22Rv1 (cell line): ENCODE measurements at regions not wholly inside any gene's neighbourhood (a gene's known extent, or its start where the extent isn't known, plus 50 kb on each side); places are given as distances from the start of the nearest gene placed in this dataset.
A peak's percentile ranks its signal among the peaks of the same experiment; 100 is the strongest.

Experiments used
- H3K27ac ChIP-seq: fragments of 450-650 bp; 2 replicates; pipeline ENCODE4 v1.5.1; 2017
- ZFX ChIP-seq: fragments of 450-650 bp; IDR thresholded peaks from 2 replicates; pipeline ENCODE4 v1.6.1; 2017; ENCODE audit warnings: antibody characterized with exemption, borderline replicate concordance
- TF ChIP-seq, protein P1 (sequence below): fragments of 450-650 bp; IDR thresholded peaks from 2 replicates; pipeline ENCODE4 v1.5.1; 2017; ENCODE audit warnings: mild to moderate bottlenecking

DNA sequence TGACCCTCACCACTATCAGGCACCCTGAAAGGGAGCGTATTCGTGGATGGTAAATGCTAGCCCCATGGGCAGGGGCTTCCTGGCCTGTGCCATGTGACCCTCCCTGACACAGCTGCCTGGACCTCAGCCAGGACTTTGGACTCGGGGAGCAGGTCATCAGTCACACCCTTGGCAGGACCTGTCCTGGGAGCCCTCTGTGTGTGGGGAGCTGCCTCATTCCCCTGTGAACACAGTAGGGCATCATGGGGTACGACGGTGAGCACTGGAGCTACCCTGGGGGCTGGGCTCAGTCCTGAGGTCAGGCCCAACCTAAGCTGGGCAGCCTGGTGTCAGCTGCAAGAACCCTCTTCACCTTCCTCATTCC, 129.3 kb upstream of the FAM20C start:
- TF ChIP-seq, protein P1, sequence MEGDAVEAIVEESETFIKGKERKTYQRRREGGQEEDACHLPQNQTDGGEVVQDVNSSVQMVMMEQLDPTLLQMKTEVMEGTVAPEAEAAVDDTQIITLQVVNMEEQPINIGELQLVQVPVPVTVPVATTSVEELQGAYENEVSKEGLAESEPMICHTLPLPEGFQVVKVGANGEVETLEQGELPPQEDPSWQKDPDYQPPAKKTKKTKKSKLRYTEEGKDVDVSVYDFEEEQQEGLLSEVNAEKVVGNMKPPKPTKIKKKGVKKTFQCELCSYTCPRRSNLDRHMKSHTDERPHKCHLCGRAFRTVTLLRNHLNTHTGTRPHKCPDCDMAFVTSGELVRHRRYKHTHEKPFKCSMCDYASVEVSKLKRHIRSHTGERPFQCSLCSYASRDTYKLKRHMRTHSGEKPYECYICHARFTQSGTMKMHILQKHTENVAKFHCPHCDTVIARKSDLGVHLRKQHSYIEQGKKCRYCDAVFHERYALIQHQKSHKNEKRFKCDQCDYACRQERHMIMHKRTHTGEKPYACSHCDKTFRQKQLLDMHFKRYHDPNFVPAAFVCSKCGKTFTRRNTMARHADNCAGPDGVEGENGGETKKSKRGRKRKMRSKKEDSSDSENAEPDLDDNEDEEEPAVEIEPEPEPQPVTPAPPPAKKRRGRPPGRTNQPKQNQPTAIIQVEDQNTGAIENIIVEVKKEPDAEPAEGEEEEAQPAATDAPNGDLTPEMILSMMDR: no peak
- TF ChIP-seq ZFX: no peak
- no peak overlapping the region for H3K27ac ChIP-seq

DNA sequence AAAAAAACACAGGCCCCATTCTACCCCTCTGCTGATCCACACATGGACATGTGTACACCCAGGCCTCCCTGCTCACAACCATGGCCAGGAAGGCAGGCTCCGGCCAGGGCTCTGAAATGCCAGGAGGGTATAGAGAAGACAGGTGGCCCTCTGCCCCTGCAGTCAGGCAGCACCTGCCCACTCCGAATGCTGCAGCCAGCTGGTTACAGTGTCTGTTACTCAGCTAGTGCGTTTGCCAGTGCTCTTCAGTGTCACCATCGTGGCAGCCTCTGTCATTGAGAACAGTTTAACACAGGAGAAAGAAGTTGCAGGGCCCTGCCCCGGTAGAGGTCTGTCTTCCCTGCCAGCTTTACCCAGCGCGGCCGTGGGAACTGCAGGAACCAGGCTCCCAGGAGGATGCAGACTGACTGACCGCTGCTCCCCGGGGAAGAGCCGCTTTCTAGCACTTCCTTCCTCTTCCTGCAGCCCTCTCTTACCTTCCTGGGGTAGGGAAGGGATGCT, 128.8 kb upstream of the FAM20C start:
- TF ChIP-seq ZFX: no peak
- TF ChIP-seq, protein P1: no peak
- no peak overlapping the region for H3K27ac ChIP-seq

DNA sequence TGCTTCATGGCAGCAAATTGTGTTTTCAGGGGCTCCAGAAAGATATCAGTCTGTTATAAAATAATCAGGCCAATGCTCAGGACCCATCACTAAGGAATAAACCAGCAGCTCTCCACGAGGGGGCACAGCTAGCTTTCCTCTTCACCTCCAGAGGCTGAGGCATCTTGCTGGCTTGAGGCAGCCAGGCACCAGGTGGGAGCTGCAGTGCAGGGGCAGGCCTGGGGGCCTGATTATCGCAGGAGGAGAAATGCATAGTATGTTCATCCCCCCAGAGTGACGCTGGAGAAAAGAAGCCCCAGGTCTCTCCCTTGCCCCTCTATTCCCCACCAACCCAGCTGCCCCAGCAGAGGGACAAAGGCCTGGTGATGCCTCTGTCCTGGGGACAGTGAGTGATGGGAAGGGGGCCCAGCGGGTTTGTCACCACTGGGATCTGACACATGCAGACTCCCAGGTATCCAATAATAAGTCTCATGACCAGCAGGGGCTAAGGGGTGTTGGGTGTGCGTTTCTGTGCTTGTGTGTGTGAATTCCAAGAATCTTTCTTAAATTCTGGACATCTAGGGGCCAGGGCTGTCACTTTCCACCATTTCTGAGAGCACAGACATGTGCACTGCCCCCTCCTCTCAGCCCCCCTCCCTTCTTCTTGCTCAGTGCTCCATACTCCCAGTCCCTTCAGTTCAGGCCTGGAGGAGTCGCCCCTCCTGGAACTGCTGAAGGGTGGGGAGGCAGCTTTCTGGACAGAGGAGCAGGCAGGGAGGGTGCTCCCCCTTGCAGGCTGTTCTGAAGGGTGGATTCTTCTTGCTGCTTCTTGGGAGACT, 128.1 kb upstream of the FAM20C start:
- H3K27ac ChIP-seq: no peak overlapping the region
- no peak for TF ChIP-seq ZFX
- TF ChIP-seq, protein P1: peak; percentile 34

DNA sequence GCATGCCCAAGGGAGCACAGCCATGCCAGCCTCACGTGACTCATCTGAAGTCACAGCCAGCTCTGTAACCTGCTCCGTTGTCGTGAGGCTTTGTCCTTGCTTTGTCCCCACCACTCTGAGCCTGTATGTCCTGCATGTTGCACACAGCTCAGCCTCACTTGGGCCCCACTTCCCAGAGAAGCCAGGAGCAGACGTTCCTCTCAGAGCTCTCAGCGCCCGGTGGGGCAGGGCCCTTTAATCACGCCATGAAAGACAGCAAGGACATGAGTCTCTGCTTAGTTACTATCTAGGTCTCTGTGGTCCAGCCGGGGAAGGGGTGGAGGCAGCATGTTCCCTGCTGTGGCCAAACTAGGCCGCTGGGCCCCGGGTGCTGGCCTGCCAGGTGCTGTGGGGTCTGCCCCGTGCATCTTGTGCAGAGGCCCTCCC, 127.4 kb upstream of the FAM20C start:
- no peak for TF ChIP-seq ZFX
- TF ChIP-seq, protein P1: no peak

DNA sequence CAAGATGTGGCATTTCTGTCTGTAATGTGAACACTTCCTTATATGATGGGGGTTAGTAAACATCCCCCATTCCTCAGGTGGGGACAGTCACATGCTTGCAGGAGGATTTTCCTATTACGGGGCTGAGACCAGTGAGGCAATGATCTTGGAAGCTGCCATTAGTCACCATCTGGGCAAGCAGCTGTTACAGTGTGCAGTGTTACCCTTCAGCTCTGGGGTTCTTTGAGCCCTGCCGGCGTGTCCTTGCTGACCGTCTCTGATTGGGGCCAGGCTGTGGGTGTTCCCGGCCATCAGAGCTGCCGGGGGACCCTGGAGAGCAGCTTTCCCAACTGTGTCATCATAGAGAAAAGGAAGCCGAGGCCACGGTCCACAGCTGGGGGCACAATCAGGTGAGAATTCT, 126.8 kb upstream of the FAM20C start:
- TF ChIP-seq, protein P1: no peak
- TF ChIP-seq ZFX: no peak
- H3K27ac ChIP-seq: no peak overlapping the region

More for the DNA sequence above, 127.4 kb upstream of the FAM20C start:
- no peak overlapping the region for H3K27ac ChIP-seq

DNA sequence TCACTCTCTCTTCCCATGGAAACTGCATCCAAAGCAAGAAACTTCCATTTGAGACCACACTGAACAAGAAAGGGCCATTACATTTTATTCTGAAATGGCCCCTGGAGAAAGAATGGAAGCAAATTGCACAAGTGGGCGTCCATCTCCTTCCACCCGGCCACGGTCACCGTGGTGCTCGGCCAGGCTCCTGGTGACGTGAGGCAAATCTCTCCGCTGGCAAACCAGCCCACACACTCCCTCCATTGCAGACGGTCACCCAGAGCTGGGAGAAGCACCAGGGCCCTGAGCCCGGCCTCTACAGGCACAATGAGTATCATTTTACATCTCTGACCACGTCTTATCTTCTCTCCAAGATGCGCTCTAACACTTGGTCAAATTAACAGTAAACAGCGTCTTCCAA, 126.1 kb upstream of the FAM20C start:
- no peak overlapping the region for H3K27ac ChIP-seq
- TF ChIP-seq, protein P1: no peak
- no peak for TF ChIP-seq ZFX

DNA sequence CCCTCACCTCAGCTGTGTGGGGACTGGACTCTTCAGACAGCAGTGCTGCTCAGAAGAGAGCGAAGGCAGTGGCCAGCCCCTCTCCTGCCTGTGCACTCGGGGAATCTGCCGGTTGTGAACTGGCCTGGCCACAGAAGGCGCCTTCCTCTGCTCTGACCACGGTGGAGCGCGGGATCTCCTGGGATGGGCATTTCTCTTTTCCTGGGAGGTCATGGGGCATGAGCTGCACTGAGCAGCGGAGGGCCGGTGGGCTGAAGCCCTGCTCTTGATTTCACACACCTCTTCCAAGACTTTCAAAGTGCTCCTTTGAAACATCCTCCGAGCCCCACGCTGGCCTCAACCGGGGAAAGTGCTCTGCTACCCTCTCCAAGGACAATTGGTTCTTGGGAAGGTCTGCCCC, 125.6 kb upstream of the FAM20C start:
- TF ChIP-seq, protein P1: no peak
- TF ChIP-seq ZFX: no peak
- H3K27ac ChIP-seq: no peak overlapping the region
